Astrocyte (in vitro differentiated cells and primary cell): ENCODE measurements at regions not wholly inside any gene's neighbourhood (a gene's known extent, or its start where the extent isn't known, plus 50 kb on each side); places are given as distances from the start of the nearest gene placed in this dataset.

Source experiments
- EZH2 ChIP-seq: IDR thresholded peaks from 2 replicates; pipeline ENCODE4 v1.6.1; 2012; ENCODE audit warnings: mild to moderate bottlenecking, low read length, inconsistent platforms; ENCODE audit not compliant: insufficient read depth
- TF ChIP-seq, protein P1 (sequence below): IDR thresholded peaks from 2 replicates; pipeline ENCODE4 v1.5.1; 2011; ENCODE audit warnings: low read depth, mild to moderate bottlenecking, inconsistent platforms, low read length, moderate library complexity; ENCODE audit not compliant: insufficient read depth

DNA sequence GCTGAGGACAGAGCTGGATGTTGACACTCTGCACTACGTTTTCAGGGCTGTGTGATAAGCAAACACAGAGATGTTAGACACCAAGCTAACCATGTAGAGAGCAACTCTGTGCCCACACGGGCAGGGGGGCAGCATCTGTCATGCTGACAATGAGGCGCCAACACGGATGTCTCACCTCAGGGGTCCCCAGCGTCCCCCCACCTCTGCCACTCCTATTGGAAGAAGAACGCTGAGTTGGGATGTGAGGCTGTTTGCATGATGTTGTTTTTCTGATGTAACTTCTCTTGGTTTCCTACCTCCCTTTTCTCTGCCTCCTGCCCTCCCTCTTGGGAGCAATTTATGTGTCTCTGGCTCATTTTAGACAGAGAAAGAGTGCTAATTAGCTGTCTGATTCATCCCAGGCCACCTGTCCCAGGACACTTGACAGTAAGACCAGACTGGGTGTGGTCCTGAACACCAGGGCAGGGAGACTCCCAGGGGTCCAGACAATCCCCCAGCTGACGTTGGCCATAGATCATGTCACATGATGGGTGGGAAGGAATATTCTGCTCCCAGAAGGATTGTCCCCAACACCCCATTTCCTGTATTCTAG lies 89.2 kb upstream of the NCAM1 start:
- TF ChIP-seq, protein P1, sequence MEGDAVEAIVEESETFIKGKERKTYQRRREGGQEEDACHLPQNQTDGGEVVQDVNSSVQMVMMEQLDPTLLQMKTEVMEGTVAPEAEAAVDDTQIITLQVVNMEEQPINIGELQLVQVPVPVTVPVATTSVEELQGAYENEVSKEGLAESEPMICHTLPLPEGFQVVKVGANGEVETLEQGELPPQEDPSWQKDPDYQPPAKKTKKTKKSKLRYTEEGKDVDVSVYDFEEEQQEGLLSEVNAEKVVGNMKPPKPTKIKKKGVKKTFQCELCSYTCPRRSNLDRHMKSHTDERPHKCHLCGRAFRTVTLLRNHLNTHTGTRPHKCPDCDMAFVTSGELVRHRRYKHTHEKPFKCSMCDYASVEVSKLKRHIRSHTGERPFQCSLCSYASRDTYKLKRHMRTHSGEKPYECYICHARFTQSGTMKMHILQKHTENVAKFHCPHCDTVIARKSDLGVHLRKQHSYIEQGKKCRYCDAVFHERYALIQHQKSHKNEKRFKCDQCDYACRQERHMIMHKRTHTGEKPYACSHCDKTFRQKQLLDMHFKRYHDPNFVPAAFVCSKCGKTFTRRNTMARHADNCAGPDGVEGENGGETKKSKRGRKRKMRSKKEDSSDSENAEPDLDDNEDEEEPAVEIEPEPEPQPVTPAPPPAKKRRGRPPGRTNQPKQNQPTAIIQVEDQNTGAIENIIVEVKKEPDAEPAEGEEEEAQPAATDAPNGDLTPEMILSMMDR, result no peak
- TF ChIP-seq EZH2, result no peak
